K562 (cell line): ENCODE measurements at regions not wholly inside any gene's neighbourhood (a gene's known extent, or its start where the extent isn't known, plus 50 kb on each side); places are given as distances from the start of the nearest gene placed in this dataset.
A peak's percentile ranks its signal among the peaks of the same experiment; 100 is the strongest.

Source experiments
- ATAC-seq: fragments of 200-7000 bp; cut with Tn5 transposase; 3 replicates; pipeline ENCODE4 v1.9.1; 2020; ENCODE audit warnings: moderate library complexity
- BruUV-seq: library from RNA; stranded (reverse); fragments of 400-500 nt; replicated peaks from 2 replicates; lab custom pipeline; 2021; lab: Mats Ljungman, UMichigan
- CTCF ChIA-PET: fragments of 300-600 bp; formaldehyde crosslinking; extraction: SDS; loops from one replicate; lab custom pipeline; 2021; ENCODE audit warnings: low intra/inter-chr PET ratio; lab: Yijun Ruan, JAX
- POLR2A ChIA-PET: fragments of 300-600, 350-650 bp; sonication (Branson Sonifier 250); formaldehyde crosslinking; extraction: SDS; loops from one replicate; lab custom pipeline; 2021; ENCODE audit warnings: antibody characterized with exemption, inconsistent platforms; lab: Yijun Ruan, JAX
- DNase-seq, 4 experiments: peaks; one replicate each; pipeline versions ENCODE4 v3.0.0 to v3.0.0-alpha.2; 2011 to 2018; ENCODE audit warnings: low spot score in 3 of 4, mixed read lengths in 3 of 4; ENCODE audit errors: extremely low read depth in 1 of 4
- FAIRE-seq: peaks from 2 replicates; lab custom pipeline; 2011; peaks lifted over from hg19 to GRCh38; lab: Jason Lieb, UNC
- H2AFZ ChIP-seq: 2 replicates; pipeline ENCODE4 v1.6.0; 2011; ENCODE audit warnings: low read depth, low read length, control low read depth, inconsistent platforms
- H3K27ac ChIP-seq: fragments of 200-600 bp; 3 replicates; pipeline ENCODE4 v1.8.0; 2011; ENCODE audit warnings: low read depth, mild to moderate bottlenecking, control low read depth, inconsistent platforms, low read length, moderate library complexity, mixed read lengths; ENCODE audit errors: extremely low read depth
- H3K27me3 ChIP-seq, 2 experiments: fragments of 300-600 bp in 1 of 2; 2 replicates in 1 of 2; 3 replicates in 1 of 2; pipeline versions ENCODE4 v1.6.0 to v1.8.0; 2011; ENCODE audit warnings: inconsistent platforms in 2 of 2, low read length in 2 of 2, mild to moderate bottlenecking in 1 of 2, mixed read lengths in 1 of 2, moderate library complexity in 1 of 2; ENCODE audit not compliant: control insufficient read depth in 2 of 2, insufficient read depth in 2 of 2
- H3K36me3 ChIP-seq: fragments of 300-600 bp; 3 replicates; pipeline ENCODE4 v1.8.0; 2011; ENCODE audit warnings: mild to moderate bottlenecking, low read length, inconsistent platforms; ENCODE audit not compliant: control insufficient read depth, insufficient read depth
- H3K4me1 ChIP-seq, 2 experiments: fragments of 200-600 bp in 1 of 2; replicated peaks in 1 of 2; 2 replicates in 1 of 2; 3 replicates in 1 of 2; pipeline versions ENCODE4 v1.5.1 to v1.8.0; 2011; ENCODE audit warnings: inconsistent platforms in 2 of 2, low read length in 2 of 2, mild to moderate bottlenecking in 1 of 2, mixed read lengths in 1 of 2, moderate library complexity in 1 of 2; ENCODE audit not compliant: control insufficient read depth in 2 of 2, insufficient read depth in 2 of 2
- H3K4me2 ChIP-seq: 2 replicates; pipeline ENCODE4 v1.6.1; 2011; ENCODE audit warnings: low read length, control low read depth, inconsistent platforms, mixed read lengths; ENCODE audit not compliant: insufficient read depth
- H3K4me3 ChIP-seq: fragments of 200-600 bp; sonication (generic), shearing (Covaris generic); 2 replicates; pipeline ENCODE4 v1.5.1; 2016; ENCODE audit warnings: control low read depth, inconsistent platforms
- H3K79me2 ChIP-seq: fragments of 200-600 bp; 3 replicates; pipeline ENCODE4 v1.8.0; 2011; ENCODE audit warnings: low read length, inconsistent platforms; ENCODE audit not compliant: control insufficient read depth, insufficient read depth
- H3K9ac ChIP-seq, 2 experiments: 2 replicates each; pipeline versions ENCODE4 v1.6.0 to v1.6.1; 2011; ENCODE audit warnings: low read depth in 2 of 2, low read length in 2 of 2, control low read depth in 1 of 2, inconsistent platforms in 1 of 2, mild to moderate bottlenecking in 1 of 2, mixed read lengths in 1 of 2; ENCODE audit not compliant: insufficient read depth in 1 of 2
- H3K9me1 ChIP-seq: one replicate; pipeline ENCODE4 v1.6.0; 2011; ENCODE audit warnings: inconsistent platforms, mild to moderate bottlenecking, low read length, moderate library complexity; ENCODE audit not compliant: control insufficient read depth, insufficient read depth
- H3K9me3 ChIP-seq: replicated peaks from 2 replicates; pipeline ENCODE4 v1.5.1; 2011; ENCODE audit warnings: low read depth, low read length, inconsistent platforms; ENCODE audit not compliant: control insufficient read depth, insufficient read depth
- H4K20me1 ChIP-seq: replicated peaks from 2 replicates; pipeline ENCODE4 v1.6.1; 2011; ENCODE audit warnings: low read length, inconsistent platforms, mixed read lengths; ENCODE audit not compliant: control insufficient read depth, insufficient read depth
- CEBPB ChIP-seq: fragments of 450-650 bp; IDR thresholded peaks from 2 replicates; pipeline ENCODE4 v1.6.1; 2016; ENCODE audit warnings: missing genetic modification characterization, missing compliant biosample characterization
- CEBPG ChIP-seq, 3 experiments: fragments of 200-800 bp in 1 of 3; sonication (Bioruptor generic) in 1 of 3; sonication (generic) in 1 of 3; formaldehyde crosslinking in 1 of 3; IDR thresholded peaks in 2 of 3; conservative IDR thresholded peaks in 1 of 3; 2 replicates each; pipeline versions ENCODE4 v1.6.1 to v1.8.0; 2016 to 2022; ENCODE audit warnings: missing compliant biosample characterization in 2 of 3, missing genetic modification characterization in 2 of 3, mild to moderate bottlenecking in 1 of 3, missing genetic modification reagents in 1 of 3
- MTA1 ChIP-seq: fragments of 450-650 bp; IDR thresholded peaks from 2 replicates; pipeline ENCODE4 v1.6.1; 2017; ENCODE audit warnings: borderline replicate concordance
- NCOA6 ChIP-seq: fragments of 450-650 bp; IDR thresholded peaks from 2 replicates; pipeline ENCODE4 v1.6.1; 2017; ENCODE audit warnings: mild to moderate bottlenecking
- NFE2L1 ChIP-seq: fragments of 450-650 bp; IDR thresholded peaks from 2 replicates; pipeline ENCODE4 v1.6.1; 2016; ENCODE audit warnings: missing genetic modification characterization, low read depth, mild to moderate bottlenecking, missing compliant biosample characterization, moderate library complexity, borderline replicate concordance
- RBFOX2 ChIP-seq: fragments of 200-400 bp; formaldehyde crosslinking; IDR thresholded peaks from 2 replicates; pipeline ENCODE4 v1.6.1; 2017; ENCODE audit warnings: low read depth, mild to moderate bottlenecking, low read length, moderate library complexity
- WGBS: fragments of 100-300 bp; shearing (Covaris generic); methylation state at CpG from one replicate; pipeline ENCODE4 v1.1.6; 2016; ENCODE audit warnings: low coverage, mixed read lengths; ENCODE audit not compliant: insufficient coverage; ENCODE audit errors: missing lambda C conversion rate; 5-methylcytosine and 5-hydroxymethylcytosine counted together
- in situ Hi-C: fragments of 300-500 bp; cut with MboI; formaldehyde crosslinking; loops from 4 replicates; pipeline ENCODE4 v1.15.0; 2018; ENCODE audit warnings: inconsistent platforms, mixed read lengths
- intact Hi-C: fragments of 100-400 bp; cut with micrococcal nuclease; formaldehyde crosslinking; loops from 2 replicates; pipeline ENCODE4 v1.14.2; 2022
- TF ChIP-seq, protein P1 (sequence below): fragments of 450-650 bp; formaldehyde crosslinking; IDR thresholded peaks from 2 replicates; pipeline ENCODE4 v1.4.0; 2020; ENCODE audit warnings: mild to moderate bottlenecking, mixed read lengths
- TF ChIP-seq, protein P2 (sequence below): fragments of 250-450 bp; sonication (Bioruptor Pico); IDR thresholded peaks from 2 replicates; pipeline ENCODE4 v1.5.1; 2021; ENCODE audit warnings: mild to moderate bottlenecking

DNA sequence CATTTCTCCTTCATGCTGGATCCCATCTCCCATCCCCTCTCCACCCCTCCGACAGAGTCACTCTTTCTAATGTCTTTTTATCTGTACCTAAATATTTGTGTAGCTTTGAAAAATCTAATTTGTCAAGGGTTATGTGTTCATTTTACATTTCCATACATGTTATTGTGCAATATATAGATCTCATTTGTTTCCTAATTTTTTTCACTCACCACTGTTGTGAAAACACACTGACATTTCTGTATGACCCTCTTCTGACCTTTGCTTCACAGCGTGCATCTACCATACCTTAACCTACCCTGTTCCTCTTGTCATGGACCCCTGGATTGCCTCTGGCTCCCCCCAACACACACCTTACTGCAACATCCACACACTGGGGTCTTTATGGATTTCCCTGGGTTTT is 942.9 kb downstream of the TBC1D22A start:
- Histone ChIP-seq H4K20me1 (no peaks in the 10 kb centered on the region), H3K9ac (no peak overlapping the region), H3K27ac (no peak overlapping the region), H3K27me3 (no peaks in the 10 kb centered on the region), H3K9me3 (no peaks in the 10 kb centered on the region), H3K9me1 (no peaks in the 10 kb centered on the region), H2AFZ (no peak overlapping the region), H3K36me3 (peaks cover 11% of the 10 kb centered on the region; the same call in 2 of the 3 replicates), H3K79me2 (no peaks in the 10 kb centered on the region), H3K4me3 (no peak overlapping the region), H3K4me1 (no peaks in the 10 kb centered on the region), H3K4me2 (no peak overlapping the region)
- in situ Hi-C loops: no loop called here
- no peak for FAIRE-seq
- intact Hi-C loops: no loop called here
- BruUV-seq: no TSS peak
- DNase-seq: no peak
- TF ChIP-seq CEBPG (CRISPR knock-in tag; IDR thresholded peaks at IDR 0.05) (no peak), CEBPG (tag; conservative IDR thresholded peaks at IDR 0.05 in 1 of 2, IDR thresholded peaks at IDR 0.05 in 1 of 2) (peak in 1 of 2 experiments; percentile 82; a peak in 2 of 4 replicates), NCOA6 (no peak), CEBPB (tag) (peak; percentile 70), NFE2L1 (tag) (no peak)
- WGBS: 90% methylated on average over 2 of the region's 2 CpGs
- POLR2A ChIA-PET: interaction anchor here (2.0 kb wide), 1 partner anchor 8 kb away, joined by 5 read pairs; no protein-coding TSS in a partner anchor
- CTCF ChIA-PET: no interaction called here
- ATAC-seq: no peak

DNA sequence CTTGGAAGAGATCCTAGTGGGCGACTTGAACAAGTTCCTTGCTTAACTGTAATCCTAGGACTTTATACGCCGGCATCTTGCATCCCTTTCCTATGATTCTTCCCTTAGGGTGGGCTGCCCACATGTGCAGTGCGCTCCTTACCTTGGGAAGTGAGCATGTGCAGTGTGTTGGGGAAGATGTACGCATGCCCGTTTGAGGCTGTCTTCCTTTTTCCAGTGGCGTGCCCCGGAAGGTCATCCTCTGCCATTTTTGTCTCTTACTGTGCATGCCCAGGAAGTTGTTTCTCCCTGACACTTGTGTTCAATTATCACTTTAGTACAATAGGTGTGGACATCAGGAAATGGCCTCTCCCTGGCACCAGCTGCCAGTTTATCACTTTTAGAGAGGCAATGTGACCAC is 936.5 kb downstream of the TBC1D22A start:
- Histone ChIP-seq H3K79me2 (no peaks in the 10 kb centered on the region), H3K4me1 (no peaks in the 10 kb centered on the region; a peak in 1 of 5 replicates), H3K36me3 (0 out of 3 replicates have a peak, but pooled peaks cover under 1% of the 10 kb centered on the region), H3K4me3 (no peak overlapping the region), H3K27ac (no peak overlapping the region), H3K4me2 (no peak overlapping the region), H3K9me3 (no peaks in the 10 kb centered on the region), H2AFZ (no peak overlapping the region), H3K27me3 (no peaks in the 10 kb centered on the region), H3K9ac (no peak overlapping the region), H4K20me1 (no peaks in the 10 kb centered on the region), H3K9me1 (no peaks in the 10 kb centered on the region)
- in situ Hi-C loops (no loop called here), intact Hi-C loops (no loop called here)
- DNase-seq: no peak
- no TSS peak for BruUV-seq
- POLR2A ChIA-PET: no interaction called here
- FAIRE-seq: no peak
- WGBS: 93% methylated on average over 3 of the region's 8 CpGs
- no peak for ATAC-seq
- TF ChIP-seq RBFOX2 (no peak), MTA1 (no peak)
- TF ChIP-seq, protein P1, sequence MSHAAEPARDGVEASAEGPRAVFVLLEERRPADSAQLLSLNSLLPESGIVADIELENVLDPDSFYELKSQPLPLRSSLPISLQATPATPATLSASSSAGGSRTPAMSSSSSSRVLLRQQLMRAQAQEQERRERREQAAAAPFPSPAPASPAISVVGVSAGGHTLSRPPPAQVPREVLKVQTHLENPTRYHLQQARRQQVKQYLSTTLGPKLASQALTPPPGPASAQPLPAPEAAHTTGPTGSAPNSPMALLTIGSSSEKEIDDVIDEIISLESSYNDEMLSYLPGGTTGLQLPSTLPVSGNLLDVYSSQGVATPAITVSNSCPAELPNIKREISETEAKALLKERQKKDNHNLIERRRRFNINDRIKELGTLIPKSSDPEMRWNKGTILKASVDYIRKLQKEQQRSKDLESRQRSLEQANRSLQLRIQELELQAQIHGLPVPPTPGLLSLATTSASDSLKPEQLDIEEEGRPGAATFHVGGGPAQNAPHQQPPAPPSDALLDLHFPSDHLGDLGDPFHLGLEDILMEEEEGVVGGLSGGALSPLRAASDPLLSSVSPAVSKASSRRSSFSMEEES (CRISPR knock-in tag): no peak
- TF ChIP-seq, protein P2, sequence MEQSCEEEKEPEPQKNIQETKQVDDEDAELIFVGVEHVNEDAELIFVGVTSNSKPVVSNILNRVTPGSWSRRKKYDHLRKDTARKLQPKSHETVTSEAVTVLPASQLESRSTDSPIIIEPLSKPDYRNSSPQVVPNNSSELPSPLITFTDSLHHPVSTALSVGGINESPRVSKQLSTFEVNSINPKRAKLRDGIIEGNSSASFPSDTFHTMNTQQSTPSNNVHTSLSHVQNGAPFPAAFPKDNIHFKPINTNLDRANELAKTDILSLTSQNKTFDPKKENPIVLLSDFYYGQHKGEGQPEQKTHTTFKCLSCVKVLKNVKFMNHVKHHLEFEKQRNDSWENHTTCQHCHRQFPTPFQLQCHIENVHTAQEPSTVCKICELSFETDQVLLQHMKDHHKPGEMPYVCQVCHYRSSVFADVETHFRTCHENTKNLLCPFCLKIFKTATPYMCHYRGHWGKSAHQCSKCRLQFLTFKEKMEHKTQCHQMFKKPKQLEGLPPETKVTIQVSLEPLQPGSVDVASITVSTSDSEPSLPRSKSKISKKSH (CRISPR knock-in tag): no peak
- CTCF ChIA-PET: no interaction called here
